Immature natural killer cell (primary cell): ENCODE measurements at regions not wholly inside any gene's neighbourhood (a gene's known extent, or its start where the extent isn't known, plus 50 kb on each side); places are given as distances from the start of the nearest gene placed in this dataset.
A peak's percentile ranks its signal among the peaks of the same experiment; 100 is the strongest.

Experiments used
- DNase-seq, 3 donors: peaks; one replicate each; pipeline ENCODE4 v3.0.0; 2022; ENCODE audit warnings: mixed read lengths in 1 of 3
- H3K27ac Mint-ChIP-seq, 6 donors: one replicate each; pipeline ENCODE4 v1.8.0; 2020; ENCODE audit warnings: mixed read lengths in 6 of 6, mild to moderate bottlenecking in 5 of 6, inconsistent platforms in 4 of 6, moderate library complexity in 3 of 6
- H3K27me3 Mint-ChIP-seq, 3 donors: one replicate each; pipeline ENCODE4 v1.8.0; 2020 to 2021; ENCODE audit warnings: low read depth in 3 of 3, mild to moderate bottlenecking in 3 of 3, mixed read lengths in 3 of 3, moderate library complexity in 3 of 3, inconsistent platforms in 1 of 3
- H3K36me3 Mint-ChIP-seq, 3 donors: one replicate each; pipeline ENCODE4 v1.8.0; 2020; ENCODE audit warnings: mixed read lengths in 3 of 3, inconsistent platforms in 2 of 3, mild to moderate bottlenecking in 2 of 3
- H3K4me1 Mint-ChIP-seq, 2 donors: one replicate each; pipeline ENCODE4 v1.8.0; 2020; ENCODE audit warnings: inconsistent platforms in 2 of 2, mild to moderate bottlenecking in 2 of 2, mixed read lengths in 2 of 2, moderate library complexity in 1 of 2
- H3K4me3 Mint-ChIP-seq, 5 donors: one replicate each; pipeline ENCODE4 v1.8.0; 2020; ENCODE audit warnings: mild to moderate bottlenecking in 5 of 5, mixed read lengths in 5 of 5, inconsistent platforms in 3 of 5, moderate library complexity in 3 of 5
- H3K9me3 Mint-ChIP-seq, 6 donors: one replicate each; pipeline ENCODE4 v1.8.0; 2020; ENCODE audit warnings: mild to moderate bottlenecking in 6 of 6, mixed read lengths in 6 of 6, inconsistent platforms in 4 of 6, moderate library complexity in 3 of 6

GRCh38 chr14:100381395-100382105, 58.4 kb downstream of the SLC25A47 start:
- H3K36me3 Mint-ChIP-seq, result peaks cover 0 to 3% (median 3%) of the 10 kb centered on the region in 3 donors
- H3K4me1 Mint-ChIP-seq, result peaks cover 12 to 15% of the 10 kb centered on the region in 2 donors
- H3K27ac Mint-ChIP-seq, result no peak overlapping the region
- H3K27me3 Mint-ChIP-seq, result peaks cover 4 to 8% (median 5%) of the 10 kb centered on the region in 3 donors
- H3K4me3 Mint-ChIP-seq, result no peak overlapping the region
- no peaks in the 10 kb centered on the region for H3K9me3 Mint-ChIP-seq
- no peak for DNase-seq

GRCh38 chr14:100382106-100382455, 58.9 kb downstream of the SLC25A47 start:
- Mint-ChIP-seq H3K4me1 (peaks cover 6 to 10% of the 10 kb centered on the region in 2 donors), H3K36me3 (peaks cover 0 to 3% (median 3%) of the 10 kb centered on the region in 3 donors), H3K4me3 (no peak overlapping the region), H3K27ac (no peak overlapping the region), H3K9me3 (no peaks in the 10 kb centered on the region), H3K27me3 (peaks cover 4% of the 10 kb centered on the region in 3 donors)
- DNase-seq, result no peak

GRCh38 chr14:100383727-100384158, 60.6 kb downstream of the SLC25A47 start:
- Mint-ChIP-seq H3K36me3 (peaks cover 0 to 3% (median 3%) of the 10 kb centered on the region in 3 donors), H3K27me3 (peaks cover 1 to 4% (median 3%) of the 10 kb centered on the region in 3 donors), H3K9me3 (no peaks in the 10 kb centered on the region), H3K4me1 (peaks cover 0 to 10% of the 10 kb centered on the region in 2 donors), H3K4me3 (no peak overlapping the region), H3K27ac (no peak overlapping the region)
- DNase-seq, result peak; percentile 60 to 68 (median 61)

GRCh38 chr14:100384277-100384676, 61.1 kb downstream of the SLC25A47 start:
- Mint-ChIP-seq H3K9me3 (no peaks in the 10 kb centered on the region), H3K4me3 (no peak overlapping the region), H3K36me3 (peaks cover 0 to 3% (median 3%) of the 10 kb centered on the region in 3 donors), H3K27ac (peak overlapping the region in 1 of 6 donors; percentile 65), H3K27me3 (peaks cover 1 to 4% (median 3%) of the 10 kb centered on the region in 3 donors), H3K4me1 (peaks cover 2 to 14% of the 10 kb centered on the region in 2 donors)
- DNase-seq, result no peak

GRCh38 chr14:100384819-100385813, 62.0 kb downstream of the SLC25A47 start:
- Mint-ChIP-seq H3K4me3 (no peak overlapping the region), H3K36me3 (peaks cover 3 to 5% (median 3%) of the 10 kb centered on the region in 3 donors), H3K4me1 (peaks cover 10 to 19% of the 10 kb centered on the region in 2 donors), H3K9me3 (no peaks in the 10 kb centered on the region), H3K27ac (peak overlapping the region in 1 of 6 donors; percentile 55), H3K27me3 (peaks cover 1 to 5% (median 3%) of the 10 kb centered on the region in 3 donors)
- DNase-seq, result no peak

- Mint-ChIP-seq H3K4me3 (no peak overlapping the region), H3K9me3 (no peaks in the 10 kb centered on the region), H3K27me3 (peaks cover 0 to 9% (median 3%) of the 10 kb centered on the region in 3 donors), H3K27ac (no peak overlapping the region), H3K4me1 (peaks cover 20 to 29% of the 10 kb centered on the region in 2 donors), H3K36me3 (peaks cover 6 to 13% (median 8%) of the 10 kb centered on the region in 3 donors)
- DNase-seq, result no peak
Measured at GRCh38 chr14:100386121-100386520, 63.0 kb downstream of the SLC25A47 start.

GRCh38 chr14:100386846-100387245, 63.7 kb downstream of the SLC25A47 start:
- Mint-ChIP-seq H3K9me3 (no peaks in the 10 kb centered on the region), H3K36me3 (peaks cover 11 to 16% (median 15%) of the 10 kb centered on the region in 3 donors), H3K27ac (no peak overlapping the region), H3K27me3 (peaks cover 0 to 9% (median 3%) of the 10 kb centered on the region in 3 donors), H3K4me3 (no peak overlapping the region), H3K4me1 (peaks cover 28 to 35% of the 10 kb centered on the region in 2 donors)
- no peak for DNase-seq

- no peaks in the 10 kb centered on the region for H3K9me3 Mint-ChIP-seq
- H3K27ac Mint-ChIP-seq, result no peak overlapping the region
Measured at GRCh38 chr14:100387450-100387849, 64.3 kb downstream of the SLC25A47 start.

GRCh38 chr14:100388103-100389054, 65.2 kb downstream of the SLC25A47 start:
- peaks cover 43 to 48% of the 10 kb centered on the region in 2 donors for H3K4me1 Mint-ChIP-seq
- peaks cover 0 to 11% (median 3%) of the 10 kb centered on the region in 3 donors for H3K27me3 Mint-ChIP-seq
- H3K9me3 Mint-ChIP-seq, result no peaks in the 10 kb centered on the region
- H3K27ac Mint-ChIP-seq, result peak overlapping the region in 4 of 6 donors; percentile 18 to 70 (median 33)
- H3K4me3 Mint-ChIP-seq, result no peak overlapping the region
- peaks cover 11 to 16% (median 15%) of the 10 kb centered on the region in 3 donors for H3K36me3 Mint-ChIP-seq
- DNase-seq, result no peak

More at GRCh38 chr14:100387450-100387849, 64.3 kb downstream of the SLC25A47 start:
- peaks cover 0 to 9% (median 3%) of the 10 kb centered on the region in 3 donors for H3K27me3 Mint-ChIP-seq
- peaks cover 34 to 39% of the 10 kb centered on the region in 2 donors for H3K4me1 Mint-ChIP-seq
- H3K4me3 Mint-ChIP-seq, result no peak overlapping the region
- DNase-seq, result no peak
- H3K36me3 Mint-ChIP-seq, result peaks cover 11 to 16% (median 15%) of the 10 kb centered on the region in 3 donors

- Mint-ChIP-seq H3K4me3 (no peak overlapping the region), H3K4me1 (peaks cover 55 to 60% of the 10 kb centered on the region in 2 donors), H3K27me3 (peaks cover 0 to 9% (median 8%) of the 10 kb centered on the region in 3 donors)
Measured at GRCh38 chr14:100389497-100390104, 66.5 kb downstream of the SLC25A47 start.

GRCh38 chr14:100391173-100391572, 68.0 kb downstream of the SLC25A47 start:
- Mint-ChIP-seq H3K4me3 (peak overlapping the region in 3 of 5 donors; percentile 7 to 74 (median 54)), H3K4me1 (peaks cover 61 to 69% of the 10 kb centered on the region in 2 donors), H3K9me3 (no peaks in the 10 kb centered on the region), H3K27ac (peak overlapping the region in 5 of 6 donors; percentile 1 to 83 (median 74)), H3K36me3 (peaks cover 12 to 20% (median 15%) of the 10 kb centered on the region in 3 donors), H3K27me3 (peaks cover 0 to 10% (median 9%) of the 10 kb centered on the region in 3 donors)
- DNase-seq, result no peak

More at GRCh38 chr14:100389497-100390104, 66.5 kb downstream of the SLC25A47 start:
- Mint-ChIP-seq H3K27ac (peak overlapping the region in 3 of 6 donors; percentile 16 to 93 (median 74)), H3K9me3 (no peaks in the 10 kb centered on the region), H3K36me3 (peaks cover 15 to 19% (median 15%) of the 10 kb centered on the region in 3 donors)
- DNase-seq, result no peak

GRCh38 chr14:100391724-100392123, 68.6 kb downstream of the SLC25A47 start:
- Mint-ChIP-seq H3K9me3 (no peaks in the 10 kb centered on the region), H3K4me1 (peaks cover 61 to 69% of the 10 kb centered on the region in 2 donors), H3K4me3 (peak overlapping the region in 1 of 5 donors; percentile 21), H3K27me3 (peaks cover 1 to 9% (median 9%) of the 10 kb centered on the region in 3 donors), H3K27ac (peak overlapping the region in 1 of 6 donors; percentile 35), H3K36me3 (peaks cover 12 to 20% (median 15%) of the 10 kb centered on the region in 3 donors)
- no peak for DNase-seq
